ENCODE measurements at regions not wholly inside any gene's neighbourhood (a gene's known extent, or its start where the extent isn't known, plus 50 kb on each side); places are given as distances from the start of the nearest gene placed in this dataset.

DNA sequence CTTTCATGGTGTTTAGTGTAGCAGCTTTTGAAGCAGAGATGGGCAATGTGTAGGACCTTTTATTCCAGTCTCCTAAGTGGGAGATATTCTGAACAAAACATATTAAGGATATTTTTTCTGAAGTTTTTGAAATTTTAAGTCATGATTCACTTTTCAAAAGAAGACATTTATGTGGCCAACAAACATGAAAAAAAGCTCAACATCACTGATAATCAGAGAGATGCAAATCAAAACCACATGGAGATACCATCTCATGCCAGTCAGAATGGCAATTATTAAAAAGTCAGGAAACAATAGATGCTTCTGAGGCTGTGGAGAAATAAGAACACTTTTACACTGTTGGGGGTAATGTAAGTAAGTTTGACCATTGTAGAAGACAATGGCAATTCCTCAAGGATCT, 76.0 kb downstream of the FAT4 start:
- no peak overlapping the region for H3K4me3 Mint-ChIP-seq
- POLR2A ChIA-PET = no interaction called here
- intact Hi-C loops (cut with micrococcal nuclease) = no loop called here

DNA sequence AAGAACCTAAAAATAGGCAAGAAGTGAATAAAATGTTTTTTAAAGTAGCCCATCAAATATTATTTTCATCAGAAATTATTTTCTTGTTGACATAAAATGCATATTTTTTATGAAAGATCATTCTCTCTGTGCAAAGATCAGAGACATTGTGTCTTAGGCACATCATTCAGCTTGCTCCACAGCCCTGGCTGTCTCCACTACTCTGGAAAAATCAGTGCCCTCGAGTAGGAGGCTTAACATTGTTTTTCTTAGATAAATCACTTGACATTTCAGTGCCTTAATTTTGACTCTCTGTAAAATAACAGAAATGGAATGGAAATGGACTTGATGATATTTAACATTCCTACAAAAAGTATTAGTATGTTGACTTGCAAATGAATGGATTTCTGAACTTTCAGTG, 77.9 kb downstream of the FAT4 start:
- TF ChIP-seq EZH2 (IDR thresholded peaks at IDR 0.05; ENCODE audit: borderline replicate concordance, insufficient read depth, low read depth, low read length, poor library complexity, severe bottlenecking) = no peak
- TF ChIP-seq, protein P1, sequence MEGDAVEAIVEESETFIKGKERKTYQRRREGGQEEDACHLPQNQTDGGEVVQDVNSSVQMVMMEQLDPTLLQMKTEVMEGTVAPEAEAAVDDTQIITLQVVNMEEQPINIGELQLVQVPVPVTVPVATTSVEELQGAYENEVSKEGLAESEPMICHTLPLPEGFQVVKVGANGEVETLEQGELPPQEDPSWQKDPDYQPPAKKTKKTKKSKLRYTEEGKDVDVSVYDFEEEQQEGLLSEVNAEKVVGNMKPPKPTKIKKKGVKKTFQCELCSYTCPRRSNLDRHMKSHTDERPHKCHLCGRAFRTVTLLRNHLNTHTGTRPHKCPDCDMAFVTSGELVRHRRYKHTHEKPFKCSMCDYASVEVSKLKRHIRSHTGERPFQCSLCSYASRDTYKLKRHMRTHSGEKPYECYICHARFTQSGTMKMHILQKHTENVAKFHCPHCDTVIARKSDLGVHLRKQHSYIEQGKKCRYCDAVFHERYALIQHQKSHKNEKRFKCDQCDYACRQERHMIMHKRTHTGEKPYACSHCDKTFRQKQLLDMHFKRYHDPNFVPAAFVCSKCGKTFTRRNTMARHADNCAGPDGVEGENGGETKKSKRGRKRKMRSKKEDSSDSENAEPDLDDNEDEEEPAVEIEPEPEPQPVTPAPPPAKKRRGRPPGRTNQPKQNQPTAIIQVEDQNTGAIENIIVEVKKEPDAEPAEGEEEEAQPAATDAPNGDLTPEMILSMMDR (IDR thresholded peaks at IDR 0.05) = no peak
- Histone ChIP-seq H3K4me3 (ENCODE audit: control extremely low read depth in 1 of 5, extremely low read depth in 1 of 5, insufficient read depth in 1 of 5, low read depth in 2 of 5, low read length in 4 of 5) (no peak overlapping the region), H3K9ac (ENCODE audit: low read length) (no peak overlapping the region), H3K9me3 (ENCODE audit: control extremely low read depth in 1 of 3, control insufficient read depth in 2 of 3, insufficient read depth in 1 of 3, low read length in 2 of 3) (peaks cover 0 to 2% (median 0%) of the 10 kb centered on the region in 3 donors), H4K20me1 (ENCODE audit: control insufficient read depth, insufficient read depth, low read length, poor library complexity, severe bottlenecking) (no peaks in the 10 kb centered on the region), H3K4me1 (ENCODE audit: control insufficient read depth in 2 of 2, insufficient read depth in 2 of 2, low read length in 2 of 2) (no peaks in the 10 kb centered on the region), H3K79me2 (ENCODE audit: control insufficient read depth, insufficient read depth, low read length) (no peaks in the 10 kb centered on the region), H3K27me3 (replicated peaks in 1 of 4; ENCODE audit: control extremely low read depth in 1 of 4, control insufficient read depth in 3 of 4, insufficient read depth in 4 of 4, low read length in 3 of 4) (no peaks in the 10 kb centered on the region), H3K27ac (ENCODE audit: low read length in 2 of 2) (no peak overlapping the region), H3K4me2 (replicated peaks; ENCODE audit: low read depth, low read length, poor library complexity, severe bottlenecking) (no peak overlapping the region), H3K36me3 (replicated peaks in 1 of 2; ENCODE audit: control extremely low read depth in 1 of 2, control insufficient read depth in 1 of 2, extremely low read depth in 1 of 2, insufficient read depth in 2 of 2, low read length in 1 of 2) (no peaks in the 10 kb centered on the region), H2AFZ (ENCODE audit: insufficient read depth, low read depth, low read length, poor library complexity, severe bottlenecking) (no peak overlapping the region)
- ChIA-PET POLR2A (no interaction called here), CTCF (no interaction called here)
- no peaks in the 10 kb centered on the region for H3K4me1 Mint-ChIP-seq
- peaks cover 6% of the 10 kb centered on the region for H3K9me3 Mint-ChIP-seq (ENCODE audit: insufficient read depth)
- ATAC-seq (ENCODE audit: low read depth) (no peak), DNase-seq (no peak)
- no peaks in the 10 kb centered on the region for H3K27me3 Mint-ChIP-seq
- no peak overlapping the region for H3K27ac Mint-ChIP-seq
- H3K4me3 Mint-ChIP-seq = no peak overlapping the region
- intact Hi-C loops (cut with micrococcal nuclease) = no loop called here
- no CpG with 5 or more reads among the region's 1 CpG for WGBS (ENCODE audit: insufficient coverage)

More for the DNA sequence above, 76.0 kb downstream of the FAT4 start:
- no peaks in the 10 kb centered on the region for H3K27me3 Mint-ChIP-seq
- CTCF ChIA-PET = no interaction called here
- no peak overlapping the region for H3K9ac ChIP-seq (ENCODE audit: low read length)
- TF ChIP-seq, protein P1 (IDR thresholded peaks at IDR 0.05) = no peak
- no peak for TF ChIP-seq EZH2 (IDR thresholded peaks at IDR 0.05; ENCODE audit: borderline replicate concordance, insufficient read depth, low read depth, low read length, poor library complexity, severe bottlenecking)
- H2AFZ ChIP-seq (ENCODE audit: insufficient read depth, low read depth, low read length, poor library complexity, severe bottlenecking) = no peak overlapping the region
- H3K79me2 ChIP-seq (ENCODE audit: control insufficient read depth, insufficient read depth, low read length) = no peaks in the 10 kb centered on the region
- no peaks in the 10 kb centered on the region for H3K27me3 ChIP-seq (replicated peaks in 1 of 4; ENCODE audit: control extremely low read depth in 1 of 4, control insufficient read depth in 3 of 4, insufficient read depth in 4 of 4, low read length in 3 of 4)
- no peak overlapping the region for H3K27ac ChIP-seq (ENCODE audit: low read length in 2 of 2)
- DNase-seq (no peak), ATAC-seq (ENCODE audit: low read depth) (no peak)
- no peaks in the 10 kb centered on the region for H3K4me1 ChIP-seq (ENCODE audit: control insufficient read depth in 2 of 2, insufficient read depth in 2 of 2, low read length in 2 of 2)
- H3K27ac Mint-ChIP-seq = no peak overlapping the region
- no peaks in the 10 kb centered on the region for H3K4me1 Mint-ChIP-seq
- H3K4me3 ChIP-seq (ENCODE audit: control extremely low read depth in 1 of 5, extremely low read depth in 1 of 5, insufficient read depth in 1 of 5, low read depth in 2 of 5, low read length in 4 of 5) = no peak overlapping the region
- H3K36me3 ChIP-seq (replicated peaks in 1 of 2; ENCODE audit: control extremely low read depth in 1 of 2, control insufficient read depth in 1 of 2, extremely low read depth in 1 of 2, insufficient read depth in 2 of 2, low read length in 1 of 2) = no peaks in the 10 kb centered on the region
- H3K9me3 Mint-ChIP-seq (ENCODE audit: insufficient read depth) = peaks cover 6% of the 10 kb centered on the region
- no peak overlapping the region for H3K4me2 ChIP-seq (replicated peaks; ENCODE audit: low read depth, low read length, poor library complexity, severe bottlenecking)
- peaks cover 0 to 2% (median 2%) of the 10 kb centered on the region in 3 donors for H3K9me3 ChIP-seq (ENCODE audit: control extremely low read depth in 1 of 3, control insufficient read depth in 2 of 3, insufficient read depth in 1 of 3, low read length in 2 of 3)
- no peaks in the 10 kb centered on the region for H4K20me1 ChIP-seq (ENCODE audit: control insufficient read depth, insufficient read depth, low read length, poor library complexity, severe bottlenecking)

Measured in B cell (primary cell).